ENCODE measurements at regions not wholly inside any gene's neighbourhood (a gene's known extent, or its start where the extent isn't known, plus 50 kb on each side); places are given as distances from the start of the nearest gene placed in this dataset.

- Mint-ChIP-seq H3K27me3 (ENCODE audit: low read depth) (no peaks in the 10 kb centered on the region), H3K36me3 (ENCODE audit: low read depth) (no peaks in the 10 kb centered on the region), H3K9me3 (no peaks in the 10 kb centered on the region), H3K4me3 (no peak overlapping the region), H3K4me1 (no peaks in the 10 kb centered on the region), H3K27ac (ENCODE audit: unreplicated experiment) (no peak overlapping the region)
- TF ChIP-seq CTCF (conservative IDR thresholded peaks at IDR 0.05), result no peak
- no peak for DNase-seq (ENCODE audit: low read depth, low spot score)
Observed at GRCh38 chr5:3009605-3010004, 258.1 kb upstream of the IRX2 start.

GRCh38 chr5:3007577-3007976, 256.1 kb upstream of the IRX2 start:
- H3K27ac Mint-ChIP-seq (ENCODE audit: unreplicated experiment), result no peak overlapping the region
- DNase-seq (ENCODE audit: low read depth, low spot score), result no peak
- TF ChIP-seq CTCF (conservative IDR thresholded peaks at IDR 0.05), result no peak
- no peaks in the 10 kb centered on the region for H3K4me1 Mint-ChIP-seq
- H3K36me3 Mint-ChIP-seq (ENCODE audit: low read depth), result no peaks in the 10 kb centered on the region
- H3K27me3 Mint-ChIP-seq (ENCODE audit: low read depth), result no peaks in the 10 kb centered on the region
- no peaks in the 10 kb centered on the region for H3K9me3 Mint-ChIP-seq
- no peak overlapping the region for H3K4me3 Mint-ChIP-seq

- H3K27me3 Mint-ChIP-seq (ENCODE audit: low read depth), result no peaks in the 10 kb centered on the region
- no peaks in the 10 kb centered on the region for H3K4me1 Mint-ChIP-seq
- no peak overlapping the region for H3K4me3 Mint-ChIP-seq
- no peak for DNase-seq (ENCODE audit: low read depth, low spot score)
- TF ChIP-seq CTCF (conservative IDR thresholded peaks at IDR 0.05), result no peak
- H3K36me3 Mint-ChIP-seq (ENCODE audit: low read depth), result no peaks in the 10 kb centered on the region
- no peaks in the 10 kb centered on the region for H3K9me3 Mint-ChIP-seq
- H3K27ac Mint-ChIP-seq (ENCODE audit: unreplicated experiment), result no peak overlapping the region
Observed at GRCh38 chr5:3006961-3007551, 255.6 kb upstream of the IRX2 start.

GRCh38 chr5:3006526-3006925, 255.0 kb upstream of the IRX2 start:
- no peaks in the 10 kb centered on the region for H3K4me1 Mint-ChIP-seq
- TF ChIP-seq CTCF (conservative IDR thresholded peaks at IDR 0.05), result no peak
- H3K9me3 Mint-ChIP-seq, result no peaks in the 10 kb centered on the region
- no peaks in the 10 kb centered on the region for H3K27me3 Mint-ChIP-seq (ENCODE audit: low read depth)
- DNase-seq (ENCODE audit: low read depth, low spot score), result no peak
- H3K4me3 Mint-ChIP-seq, result no peak overlapping the region
- H3K36me3 Mint-ChIP-seq (ENCODE audit: low read depth), result no peaks in the 10 kb centered on the region
- no peak overlapping the region for H3K27ac Mint-ChIP-seq (ENCODE audit: unreplicated experiment)

GRCh38 chr5:3004361-3005080, 253.0 kb upstream of the IRX2 start:
- no peak overlapping the region for H3K4me3 Mint-ChIP-seq
- TF ChIP-seq CTCF (conservative IDR thresholded peaks at IDR 0.05), result no peak
- H3K27me3 Mint-ChIP-seq (ENCODE audit: low read depth), result no peaks in the 10 kb centered on the region
- no peaks in the 10 kb centered on the region for H3K4me1 Mint-ChIP-seq
- no peaks in the 10 kb centered on the region for H3K36me3 Mint-ChIP-seq (ENCODE audit: low read depth)
- no peaks in the 10 kb centered on the region for H3K9me3 Mint-ChIP-seq
- DNase-seq (ENCODE audit: low read depth, low spot score), result no peak
- H3K27ac Mint-ChIP-seq (ENCODE audit: unreplicated experiment), result no peak overlapping the region
